Activated effector memory CD4-positive, alpha-beta T cell treated with anti-CD3 and anti-CD28 coated beads, Interleukin-2, amount 50 U/mL, for 16 hours (primary cell): ENCODE measurements at regions not wholly inside any gene's neighbourhood (a gene's known extent, or its start where the extent isn't known, plus 50 kb on each side); places are given as distances from the start of the nearest gene placed in this dataset.

ENCODE experiments used
- DNase-seq: peaks from one replicate; pipeline ENCODE4 v3.0.0-alpha.2; 2020

GRCh38 chr6:166008441-166009369 is 158.9 kb downstream of the TBXT start:
- no peak for DNase-seq

DNA sequence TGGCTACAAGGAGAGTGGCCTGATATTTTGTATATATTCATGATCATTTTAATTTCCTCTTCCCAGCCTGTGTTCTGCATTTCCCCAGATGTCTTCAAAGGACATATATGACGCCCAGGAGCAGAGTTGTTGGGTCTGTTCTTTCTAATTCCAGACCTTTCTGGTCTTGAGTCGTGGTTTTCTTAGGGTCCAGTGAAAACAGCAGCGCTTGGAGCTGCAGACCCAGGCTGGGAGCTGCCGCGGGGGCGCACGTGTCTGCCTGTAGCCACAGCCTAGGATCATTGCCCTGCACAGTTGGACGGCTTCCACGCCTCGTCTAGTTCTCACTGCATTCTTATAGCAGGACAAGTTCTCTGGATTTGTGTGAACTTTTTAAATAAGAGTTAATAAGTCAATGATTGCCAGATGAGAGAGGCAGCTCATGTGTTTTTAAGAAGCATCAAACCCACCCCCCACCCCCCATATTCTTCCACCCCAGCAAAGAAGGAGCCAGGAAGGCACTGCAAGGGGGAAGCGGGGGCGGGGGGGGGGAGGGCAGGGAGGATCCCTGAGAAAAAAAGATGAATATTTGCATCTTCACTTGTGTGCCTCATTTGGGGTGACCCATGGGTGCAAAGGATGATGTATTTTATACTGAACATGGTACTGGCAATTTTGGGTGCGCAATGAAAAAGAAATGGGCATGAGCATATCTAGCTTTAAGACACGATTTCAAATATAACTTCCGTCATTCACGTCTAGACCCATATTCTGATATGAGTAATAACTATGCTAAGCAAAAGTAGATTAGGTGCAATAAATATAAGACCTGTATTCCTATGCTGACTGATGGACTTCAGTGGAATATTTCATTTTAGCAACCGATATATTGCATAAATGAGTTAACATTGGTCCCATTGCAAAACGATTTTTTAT is 160.0 kb downstream of the TBXT start:
- no peak for DNase-seq

DNA sequence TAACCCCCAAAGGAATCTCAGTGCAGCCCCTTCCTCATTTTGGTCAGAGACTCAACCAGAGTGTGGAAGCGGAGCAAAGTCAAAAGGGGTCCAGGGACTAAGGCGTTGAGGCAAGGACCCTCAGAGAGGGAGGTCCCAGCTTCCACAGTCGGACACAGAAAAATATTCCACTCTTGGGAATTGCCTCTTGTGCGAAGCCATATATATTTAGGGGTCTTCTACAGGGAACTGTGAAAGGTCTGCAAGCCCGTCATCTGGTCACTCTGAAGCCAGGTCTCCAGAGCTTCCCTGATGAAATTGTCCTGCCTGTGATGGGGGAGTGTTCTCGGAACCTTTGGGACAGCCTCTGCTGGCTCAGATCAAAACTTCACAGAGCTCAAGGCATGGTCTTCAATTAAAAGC is 160.8 kb downstream of the TBXT start:
- DNase-seq, result no peak

DNA sequence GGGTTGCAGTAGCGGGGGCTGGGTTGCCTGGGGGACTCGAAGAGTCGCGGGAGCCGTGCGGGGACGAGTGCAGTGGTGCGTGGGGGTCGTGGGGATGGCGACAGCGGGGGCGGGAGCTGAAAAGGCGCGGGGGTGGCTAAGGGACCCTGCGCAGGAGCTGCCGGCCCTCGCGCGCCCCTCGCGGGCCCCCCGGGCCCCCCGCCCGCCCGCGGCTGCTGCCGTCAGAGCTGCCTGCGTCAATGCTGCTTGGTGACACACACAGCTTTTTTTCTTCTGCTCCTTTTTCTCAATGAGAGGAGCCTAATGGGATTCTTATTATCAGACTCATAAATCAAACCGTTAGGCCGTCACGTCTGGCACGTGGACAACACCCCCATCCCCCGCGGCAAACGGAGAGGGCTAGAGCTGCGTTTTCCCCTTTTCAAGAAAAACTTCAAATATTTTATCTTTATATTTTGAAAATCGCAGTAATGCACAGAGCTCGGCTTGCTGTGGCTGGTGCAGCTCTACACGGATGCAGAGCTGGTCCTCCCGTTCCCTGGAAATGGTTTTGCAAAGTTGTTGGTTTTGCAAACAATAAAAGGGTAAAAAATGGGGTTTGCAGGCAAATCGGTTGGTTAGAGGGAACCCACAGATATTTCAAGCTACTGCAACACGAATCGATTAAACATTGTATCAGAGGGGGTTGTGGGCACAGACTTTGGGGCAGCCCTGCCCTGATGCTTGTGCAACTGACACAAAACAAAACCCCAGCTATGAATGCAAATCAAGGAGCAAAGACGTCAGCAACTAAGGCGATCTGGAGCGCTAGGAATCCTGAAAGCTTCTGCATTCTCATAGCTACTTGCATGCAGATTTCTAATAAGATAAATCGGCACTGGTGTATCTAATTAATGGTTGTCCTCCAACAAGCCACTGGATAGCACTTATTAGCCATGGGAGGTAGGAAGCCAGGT is 161.4 kb downstream of the TBXT start:
- DNase-seq, result no peak

GRCh38 chr6:166005401-166005943 is 162.2 kb downstream of the TBXT start:
- DNase-seq, result no peak

GRCh38 chr6:166004876-166005275 is 162.8 kb downstream of the TBXT start:
- no peak for DNase-seq

- DNase-seq, result no peak
Measured at GRCh38 chr6:166004471-166004870, 163.2 kb downstream of the TBXT start.

GRCh38 chr6:166003569-166003968 is 164.1 kb downstream of the TBXT start:
- no peak for DNase-seq

DNA sequence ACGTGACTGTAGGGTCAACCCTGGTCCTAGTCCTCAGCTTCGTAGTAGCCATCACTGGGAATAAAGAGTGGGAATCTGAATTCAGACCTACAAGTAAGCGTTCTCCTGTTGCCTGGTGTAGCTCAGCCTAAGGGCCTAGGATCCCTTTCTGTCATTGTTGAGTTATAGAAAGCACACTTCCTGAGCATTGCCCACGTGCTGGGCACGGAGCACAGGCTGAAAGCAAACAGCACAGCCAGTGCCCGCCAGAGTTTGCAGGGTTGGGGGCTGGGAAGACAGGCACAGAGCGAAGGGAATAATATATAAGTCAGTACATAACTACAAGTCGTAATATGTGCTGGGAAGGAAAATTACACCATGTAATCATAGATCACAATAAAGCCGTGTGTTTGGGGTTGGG is 166.3 kb downstream of the TBXT start:
- no peak for DNase-seq

GRCh38 chr6:165999279-165999678 is 168.4 kb downstream of the TBXT start:
- no peak for DNase-seq

DNA sequence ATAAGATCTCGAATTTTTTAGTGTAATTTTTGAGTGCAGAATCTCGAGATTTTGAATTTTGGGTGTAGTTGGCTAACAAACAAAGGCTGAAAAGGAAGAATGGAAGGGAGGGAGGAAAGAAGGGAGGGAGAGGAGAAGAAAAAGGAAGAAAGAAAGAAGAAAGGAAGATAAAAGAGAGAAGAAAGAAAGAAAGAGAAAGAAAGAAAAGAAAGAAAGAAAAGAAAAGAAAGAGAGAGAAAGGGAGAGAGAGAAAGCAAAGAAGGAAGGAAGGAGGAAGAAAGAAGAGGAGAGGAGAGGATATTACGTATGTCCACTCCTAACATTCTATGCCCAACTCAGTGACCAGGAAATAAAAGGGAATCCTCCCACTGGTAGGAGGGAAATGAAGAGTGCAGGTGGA is 169.6 kb downstream of the TBXT start:
- no peak for DNase-seq

DNA sequence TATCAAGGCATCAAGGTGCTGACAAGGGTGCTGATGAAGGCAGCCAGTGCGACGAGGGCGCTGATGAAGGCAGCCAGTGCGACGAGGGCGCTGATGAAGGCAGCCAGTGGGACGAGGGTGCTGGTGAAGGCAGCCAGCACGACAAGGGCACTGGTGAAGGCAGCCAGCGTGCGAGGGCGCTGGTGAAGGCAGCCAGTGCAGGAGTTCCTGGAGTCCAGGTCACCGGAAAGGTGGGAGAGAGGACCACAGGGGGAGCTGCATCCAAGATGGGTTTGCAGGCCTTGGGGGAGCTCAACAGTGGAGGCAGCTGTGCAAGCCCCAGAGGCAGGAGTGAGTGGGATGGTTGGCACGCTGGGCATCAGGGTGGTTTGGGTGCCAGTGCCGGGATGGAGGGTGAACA is 176.3 kb downstream of the TBXT start:
- DNase-seq, result no peak

DNA sequence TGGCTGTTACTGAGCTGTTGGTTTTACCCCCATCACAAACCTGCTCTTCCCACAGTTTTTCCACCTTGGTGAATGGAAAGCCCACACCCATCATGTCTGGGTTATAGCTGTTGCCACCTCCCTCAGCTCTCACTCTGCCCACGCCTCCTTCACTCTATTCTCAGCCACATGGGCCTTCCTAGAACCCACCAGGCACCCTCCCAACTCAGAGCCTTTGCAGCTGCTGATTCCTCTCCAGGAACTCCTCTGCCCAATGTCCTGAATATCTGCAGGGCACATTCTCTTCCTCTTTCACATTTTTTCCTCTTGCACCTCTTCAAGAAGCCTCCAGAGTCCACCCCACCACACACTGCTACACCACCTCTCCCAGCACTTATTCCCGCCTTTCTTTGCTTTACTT is 177.4 kb downstream of the TBXT start:
- no peak for DNase-seq

DNA sequence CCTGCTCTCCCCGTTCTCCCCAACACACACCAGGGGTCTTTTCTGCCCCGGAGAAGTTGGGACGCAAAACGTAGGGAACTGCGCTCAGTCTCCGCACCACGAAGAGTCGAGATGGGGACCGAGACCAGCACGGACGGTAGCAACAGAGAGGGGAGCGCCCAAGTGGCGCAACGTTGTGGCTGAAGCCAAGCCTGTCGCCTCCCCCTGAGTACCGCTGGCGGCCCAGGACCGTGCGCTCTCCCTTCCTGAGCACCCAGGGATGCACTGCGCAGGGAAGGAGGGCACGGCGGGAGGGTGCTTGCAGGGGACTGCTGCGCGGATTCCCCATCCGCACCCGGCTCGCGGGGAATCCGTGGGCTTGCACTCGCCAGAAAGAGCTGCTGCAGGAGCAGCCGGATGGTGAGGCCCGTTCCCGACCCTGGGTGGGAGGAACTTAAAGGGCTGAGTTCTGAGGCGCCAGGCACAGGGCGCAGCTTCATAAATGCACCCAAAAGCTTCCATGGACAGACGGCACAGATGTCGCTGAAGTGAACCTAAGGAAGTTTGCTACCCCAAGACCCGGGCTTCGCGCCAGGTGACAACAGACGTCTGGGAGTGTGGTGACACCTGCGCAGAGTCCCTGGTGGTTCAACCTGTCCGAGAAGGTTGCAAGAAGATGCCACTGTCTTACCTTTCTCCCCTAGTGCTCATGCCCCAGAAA is 178.7 kb downstream of the TBXT start:
- no peak for DNase-seq

DNA sequence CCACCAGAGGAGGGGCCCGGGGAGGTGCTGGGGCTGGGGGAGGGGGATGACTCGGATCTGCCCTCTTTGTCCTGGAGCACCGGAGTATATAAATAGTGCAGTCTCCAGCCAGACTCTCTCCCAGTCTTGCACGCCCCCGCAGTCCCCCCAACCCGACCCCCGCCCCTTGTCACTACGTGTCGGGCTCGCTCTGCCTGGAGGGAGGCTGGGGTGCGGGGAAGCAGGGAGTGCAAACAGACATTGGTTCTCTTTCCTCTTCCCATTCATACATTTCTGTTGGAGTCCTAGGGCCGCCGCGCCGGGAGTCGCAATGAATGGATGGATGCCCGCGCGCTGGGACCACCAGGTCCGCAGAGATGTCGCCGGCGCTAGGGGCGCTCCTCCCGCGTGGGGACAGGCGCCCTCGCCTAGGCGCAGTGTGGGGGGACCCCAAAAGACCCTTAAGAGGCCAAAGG is 179.3 kb downstream of the TBXT start:
- DNase-seq, result no peak

DNA sequence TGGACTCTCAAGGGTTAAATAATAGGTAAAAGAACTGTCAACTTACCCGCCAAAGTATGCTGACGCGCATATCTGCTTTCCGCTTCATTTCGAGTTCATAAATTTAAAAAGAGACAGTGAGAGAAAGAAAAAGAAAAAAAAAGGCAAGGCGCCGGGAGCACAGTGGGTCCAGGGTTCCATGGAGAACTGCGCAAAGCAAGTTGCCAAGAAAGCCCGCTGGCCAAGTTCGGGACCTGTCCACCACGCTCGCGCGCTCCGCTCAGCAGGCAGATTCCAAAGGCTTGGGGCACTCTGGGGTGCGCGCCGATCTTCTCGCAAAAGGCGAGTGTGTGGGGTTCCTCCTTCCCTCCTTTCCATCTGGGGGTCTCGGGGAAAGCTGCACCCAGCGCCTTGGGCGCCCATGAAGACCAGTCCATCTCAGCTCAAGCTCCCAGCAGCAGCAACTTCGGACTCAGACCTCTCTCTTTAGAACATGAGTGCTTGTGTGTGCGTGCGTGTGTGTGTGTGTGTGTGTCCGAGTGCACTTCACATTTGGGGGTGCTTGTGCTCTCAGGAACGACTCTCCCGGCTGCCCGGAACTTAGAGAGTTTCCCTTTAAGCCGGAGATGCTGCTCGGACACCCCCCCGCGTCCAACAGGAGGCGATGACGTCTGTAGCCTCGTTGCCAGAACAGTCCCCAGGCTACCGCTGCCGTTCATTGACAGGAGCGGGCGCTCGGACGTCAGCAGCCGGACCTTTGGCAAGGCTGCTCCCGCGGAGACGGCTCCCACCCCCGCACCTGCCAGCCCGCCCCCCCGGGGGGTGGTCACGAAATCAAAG is 180.0 kb downstream of the TBXT start:
- no peak for DNase-seq

DNA sequence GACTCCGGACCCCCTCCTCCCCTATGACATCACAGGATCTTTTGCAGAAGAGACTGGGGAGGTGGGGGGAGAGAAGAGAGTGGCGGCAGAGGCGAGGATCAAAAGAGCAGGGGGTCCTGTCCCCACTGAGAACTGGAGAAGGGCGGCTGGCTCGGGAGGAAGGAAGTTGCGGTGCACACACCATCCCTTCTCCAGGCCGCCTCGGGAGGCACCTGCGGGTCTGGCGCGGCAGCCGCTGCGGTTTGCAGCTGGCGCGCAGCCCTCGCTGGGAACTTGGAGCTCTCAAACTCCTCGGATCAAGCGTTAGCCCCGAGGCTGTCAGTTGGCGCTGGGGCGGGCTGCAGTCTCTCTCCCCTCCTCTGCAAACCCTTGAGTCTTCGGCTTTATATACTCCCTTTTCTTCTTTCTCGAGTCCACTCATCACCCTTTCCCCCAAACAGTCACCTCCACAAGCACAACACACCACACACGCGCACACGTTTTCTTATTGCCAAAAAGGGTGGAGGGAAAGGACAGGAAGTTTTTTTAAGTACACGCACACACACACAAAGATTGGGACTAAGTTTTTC is 180.7 kb downstream of the TBXT start:
- no peak for DNase-seq

- DNase-seq, result no peak
Measured at GRCh38 chr6:165986311-165986913, 181.2 kb downstream of the TBXT start.

DNA sequence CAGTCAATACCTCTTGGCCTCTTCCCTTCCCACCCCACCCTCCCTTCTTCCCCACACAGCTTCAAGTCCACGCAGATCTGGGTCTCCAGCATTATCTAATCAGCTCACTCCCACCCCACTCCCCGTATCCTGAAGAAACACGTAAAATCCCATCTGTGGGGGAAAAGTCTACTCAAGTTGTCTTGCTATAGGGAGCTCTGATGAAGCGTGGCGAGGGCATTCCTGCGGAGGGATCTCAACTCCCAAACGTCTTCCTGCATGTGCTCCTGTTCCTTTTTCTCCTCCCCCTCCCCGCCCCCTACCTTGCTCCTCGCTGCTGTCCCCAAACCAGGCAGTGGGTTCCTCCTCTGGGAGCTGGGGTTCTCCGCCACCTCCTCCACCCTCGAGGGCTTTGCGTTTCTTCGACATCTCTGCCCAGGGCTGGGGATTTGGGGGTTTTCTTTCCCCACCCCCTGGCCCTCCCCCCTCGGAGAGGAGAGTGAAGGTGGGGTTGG is 181.8 kb downstream of the TBXT start:
- no peak for DNase-seq
